ENCODE measurements at regions not wholly inside any gene's neighbourhood (a gene's known extent, or its start where the extent isn't known, plus 50 kb on each side); places are given as distances from the start of the nearest gene placed in this dataset.

GRCh38 chr12:115485967-115486366 is 791.5 kb downstream of the MED13L start:
- no peak for TF ChIP-seq CTCF (conservative IDR thresholded peaks at IDR 0.05; ENCODE audit: low read depth, low read length)
- no peak for TF ChIP-seq EZH2 (IDR thresholded peaks at IDR 0.05; ENCODE audit: low read length, unreplicated experiment)
- TF ChIP-seq EZH2phosphoT487 (IDR thresholded peaks at IDR 0.05; ENCODE audit: borderline replicate concordance, low read length), result no peak
